ENCODE measurements at regions not wholly inside any gene's neighbourhood (a gene's known extent, or its start where the extent isn't known, plus 50 kb on each side); places are given as distances from the start of the nearest gene placed in this dataset.

DNA sequence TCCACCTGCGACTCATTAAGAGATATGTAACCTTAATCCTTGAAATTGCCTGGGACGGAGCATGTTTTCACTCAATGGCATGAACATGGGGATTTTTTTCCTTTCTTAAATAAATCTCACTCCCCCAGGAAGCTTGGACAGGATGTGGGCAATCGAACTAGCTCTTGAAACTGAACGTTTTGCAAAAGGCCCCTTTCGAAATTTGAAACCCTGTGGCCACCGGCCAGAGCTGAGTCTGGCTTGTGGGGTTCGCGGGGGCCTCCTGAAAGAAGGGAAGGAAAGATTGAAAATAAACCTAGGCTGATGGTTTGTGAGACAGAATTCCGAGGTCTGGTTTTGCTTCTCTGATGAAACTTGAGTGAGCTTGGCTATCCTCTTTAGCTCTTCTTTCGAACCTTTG, 101.4 kb upstream of the RTL1 start:
- TF ChIP-seq, protein P1, sequence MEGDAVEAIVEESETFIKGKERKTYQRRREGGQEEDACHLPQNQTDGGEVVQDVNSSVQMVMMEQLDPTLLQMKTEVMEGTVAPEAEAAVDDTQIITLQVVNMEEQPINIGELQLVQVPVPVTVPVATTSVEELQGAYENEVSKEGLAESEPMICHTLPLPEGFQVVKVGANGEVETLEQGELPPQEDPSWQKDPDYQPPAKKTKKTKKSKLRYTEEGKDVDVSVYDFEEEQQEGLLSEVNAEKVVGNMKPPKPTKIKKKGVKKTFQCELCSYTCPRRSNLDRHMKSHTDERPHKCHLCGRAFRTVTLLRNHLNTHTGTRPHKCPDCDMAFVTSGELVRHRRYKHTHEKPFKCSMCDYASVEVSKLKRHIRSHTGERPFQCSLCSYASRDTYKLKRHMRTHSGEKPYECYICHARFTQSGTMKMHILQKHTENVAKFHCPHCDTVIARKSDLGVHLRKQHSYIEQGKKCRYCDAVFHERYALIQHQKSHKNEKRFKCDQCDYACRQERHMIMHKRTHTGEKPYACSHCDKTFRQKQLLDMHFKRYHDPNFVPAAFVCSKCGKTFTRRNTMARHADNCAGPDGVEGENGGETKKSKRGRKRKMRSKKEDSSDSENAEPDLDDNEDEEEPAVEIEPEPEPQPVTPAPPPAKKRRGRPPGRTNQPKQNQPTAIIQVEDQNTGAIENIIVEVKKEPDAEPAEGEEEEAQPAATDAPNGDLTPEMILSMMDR (conservative IDR thresholded peaks at IDR 0.05; ENCODE audit: low read depth, low read length): no peak
- TF ChIP-seq EZH2 (IDR thresholded peaks at IDR 0.05; ENCODE audit: borderline replicate concordance, low read depth, low read length, poor library complexity, severe bottlenecking): no peak

Measured in A673 (cell line).